ENCODE measurements at regions not wholly inside any gene's neighbourhood (a gene's known extent, or its start where the extent isn't known, plus 50 kb on each side); places are given as distances from the start of the nearest gene placed in this dataset.

DNA sequence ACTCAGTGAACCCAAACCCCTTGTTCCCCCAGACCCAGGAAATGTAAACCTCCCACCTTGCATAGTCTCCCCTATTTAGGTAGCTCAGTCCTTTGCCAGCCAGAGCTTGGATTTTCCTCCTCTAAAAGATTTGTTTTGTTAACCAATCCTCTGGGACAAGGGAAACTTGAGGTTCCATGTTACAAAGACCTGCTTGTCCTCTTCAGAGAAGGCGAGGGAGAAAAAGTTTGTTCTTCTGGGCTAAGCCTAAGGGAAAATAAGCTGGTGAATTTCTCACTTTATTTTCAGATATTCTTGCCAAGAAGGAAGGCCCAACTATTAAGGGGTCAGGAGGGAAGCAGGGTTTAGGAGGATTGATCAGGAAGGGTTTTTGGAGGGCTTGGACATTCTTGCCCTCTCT lies 136.1 kb upstream of the PROK2 start:
- DNase-seq (ENCODE audit: low spot score) (no peak), ATAC-seq (ENCODE audit: low read depth) (no peak)
- no peaks in the 10 kb centered on the region for H3K27me3 ChIP-seq (ENCODE audit: insufficient read depth, poor library complexity, severe bottlenecking)
- H3K4me1 ChIP-seq (ENCODE audit: insufficient read depth, poor library complexity, severe bottlenecking) = no peaks in the 10 kb centered on the region
- no peak overlapping the region for H3K4me3 ChIP-seq (ENCODE audit: severe bottlenecking)
- TF ChIP-seq, protein P1, sequence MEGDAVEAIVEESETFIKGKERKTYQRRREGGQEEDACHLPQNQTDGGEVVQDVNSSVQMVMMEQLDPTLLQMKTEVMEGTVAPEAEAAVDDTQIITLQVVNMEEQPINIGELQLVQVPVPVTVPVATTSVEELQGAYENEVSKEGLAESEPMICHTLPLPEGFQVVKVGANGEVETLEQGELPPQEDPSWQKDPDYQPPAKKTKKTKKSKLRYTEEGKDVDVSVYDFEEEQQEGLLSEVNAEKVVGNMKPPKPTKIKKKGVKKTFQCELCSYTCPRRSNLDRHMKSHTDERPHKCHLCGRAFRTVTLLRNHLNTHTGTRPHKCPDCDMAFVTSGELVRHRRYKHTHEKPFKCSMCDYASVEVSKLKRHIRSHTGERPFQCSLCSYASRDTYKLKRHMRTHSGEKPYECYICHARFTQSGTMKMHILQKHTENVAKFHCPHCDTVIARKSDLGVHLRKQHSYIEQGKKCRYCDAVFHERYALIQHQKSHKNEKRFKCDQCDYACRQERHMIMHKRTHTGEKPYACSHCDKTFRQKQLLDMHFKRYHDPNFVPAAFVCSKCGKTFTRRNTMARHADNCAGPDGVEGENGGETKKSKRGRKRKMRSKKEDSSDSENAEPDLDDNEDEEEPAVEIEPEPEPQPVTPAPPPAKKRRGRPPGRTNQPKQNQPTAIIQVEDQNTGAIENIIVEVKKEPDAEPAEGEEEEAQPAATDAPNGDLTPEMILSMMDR (IDR thresholded peaks at IDR 0.05; ENCODE audit: poor library complexity, severe bottlenecking) = no peak
- H3K9me3 ChIP-seq (ENCODE audit: severe bottlenecking) = no peaks in the 10 kb centered on the region
- H3K36me3 ChIP-seq (ENCODE audit: low read depth) = no peaks in the 10 kb centered on the region
- H3K27ac ChIP-seq (ENCODE audit: poor library complexity, severe bottlenecking) = no peak overlapping the region

DNA sequence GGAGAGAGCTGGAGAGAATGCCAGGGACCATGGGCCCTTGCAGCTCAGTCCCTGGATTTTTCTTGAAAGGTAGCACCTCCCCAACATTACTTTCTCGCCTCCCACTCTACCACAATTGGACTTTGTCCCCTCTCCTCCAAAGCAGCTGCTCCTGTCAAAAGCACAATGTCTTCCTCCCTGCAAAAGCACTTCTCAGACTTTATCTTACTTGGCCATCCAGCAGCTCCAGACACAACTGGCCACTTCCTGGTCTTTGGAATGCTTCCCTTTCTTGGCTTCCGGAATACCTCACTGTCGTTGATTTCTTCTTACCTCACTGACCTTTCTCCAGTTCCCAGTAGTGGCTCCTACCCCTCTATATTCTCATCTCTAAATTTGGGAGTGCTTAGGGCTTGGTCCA lies 134.6 kb upstream of the PROK2 start:
- no peaks in the 10 kb centered on the region for H3K9me3 ChIP-seq (ENCODE audit: severe bottlenecking)
- no peaks in the 10 kb centered on the region for H3K4me1 ChIP-seq (ENCODE audit: insufficient read depth, poor library complexity, severe bottlenecking)
- TF ChIP-seq, protein P1 (IDR thresholded peaks at IDR 0.05; ENCODE audit: poor library complexity, severe bottlenecking) = no peak
- no peak overlapping the region for H3K27ac ChIP-seq (ENCODE audit: poor library complexity, severe bottlenecking)
- no peaks in the 10 kb centered on the region for H3K36me3 ChIP-seq (ENCODE audit: low read depth)
- DNase-seq (ENCODE audit: low spot score) (no peak), ATAC-seq (ENCODE audit: low read depth) (no peak)
- H3K4me3 ChIP-seq (ENCODE audit: severe bottlenecking) = no peak overlapping the region
- no peaks in the 10 kb centered on the region for H3K27me3 ChIP-seq (ENCODE audit: insufficient read depth, poor library complexity, severe bottlenecking)

DNA sequence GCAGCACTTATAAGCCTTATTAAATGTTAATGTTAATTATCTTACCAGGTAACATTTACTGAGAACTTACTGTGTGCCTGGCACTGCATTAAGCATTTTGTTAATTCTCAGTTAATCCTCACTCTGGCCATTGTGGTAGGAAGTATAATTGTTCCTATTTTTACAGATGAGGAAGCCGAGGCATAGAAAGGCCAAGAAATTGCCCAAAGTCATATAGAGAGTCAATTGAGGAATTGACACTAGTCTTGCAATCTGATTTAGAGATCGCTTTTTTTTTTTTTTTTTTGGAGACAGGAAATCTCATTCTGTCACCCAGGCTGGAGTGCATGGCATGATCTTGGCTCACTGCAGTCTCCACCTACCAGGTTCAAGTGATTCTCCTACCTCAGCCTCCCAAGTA lies 132.6 kb upstream of the PROK2 start:
- Histone ChIP-seq H3K27ac (ENCODE audit: poor library complexity, severe bottlenecking) (no peak overlapping the region), H3K4me1 (ENCODE audit: insufficient read depth, poor library complexity, severe bottlenecking) (no peaks in the 10 kb centered on the region), H3K36me3 (ENCODE audit: low read depth) (no peaks in the 10 kb centered on the region), H3K27me3 (ENCODE audit: insufficient read depth, poor library complexity, severe bottlenecking) (no peaks in the 10 kb centered on the region), H3K4me3 (ENCODE audit: severe bottlenecking) (no peak overlapping the region), H3K9me3 (ENCODE audit: severe bottlenecking) (no peaks in the 10 kb centered on the region)
- TF ChIP-seq, protein P1 (IDR thresholded peaks at IDR 0.05; ENCODE audit: poor library complexity, severe bottlenecking) = no peak
- no peak for ATAC-seq (ENCODE audit: low read depth)
- DNase-seq (ENCODE audit: low spot score) = no peak

DNA sequence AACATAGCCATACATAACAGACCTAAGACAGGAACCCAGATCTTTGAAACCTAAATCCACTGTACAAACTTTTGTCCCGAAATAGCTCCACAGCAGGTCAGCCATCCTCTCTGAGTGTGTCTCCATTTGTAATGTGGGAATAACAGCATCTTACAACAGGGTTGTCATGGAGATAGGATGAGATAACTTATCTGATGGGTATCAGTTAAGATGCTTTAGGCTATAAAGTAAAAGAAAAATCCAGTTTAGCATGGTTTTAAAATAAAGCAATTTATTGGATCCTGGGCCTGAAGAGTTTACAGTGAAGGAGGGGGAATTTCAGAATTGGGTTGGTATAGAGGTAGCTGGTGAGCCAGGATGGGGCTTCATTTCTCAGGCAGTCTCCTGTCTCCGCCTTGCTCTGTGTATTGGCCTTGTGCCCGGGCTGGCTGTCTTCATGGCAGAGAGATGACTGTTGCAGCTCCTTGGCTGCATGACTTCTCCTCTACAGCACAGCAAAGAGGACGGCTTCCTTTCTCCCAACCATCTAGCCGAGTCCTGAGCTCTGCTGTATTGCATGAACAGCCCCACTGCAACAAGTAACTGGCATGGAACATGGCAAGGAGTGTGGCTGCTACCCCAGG lies 131.9 kb upstream of the PROK2 start:
- no peak for DNase-seq (ENCODE audit: low spot score)

More for the DNA sequence above, 131.9 kb upstream of the PROK2 start:
- no peaks in the 10 kb centered on the region for H3K4me1 ChIP-seq (ENCODE audit: insufficient read depth, poor library complexity, severe bottlenecking)
- H3K27me3 ChIP-seq (ENCODE audit: insufficient read depth, poor library complexity, severe bottlenecking) = no peaks in the 10 kb centered on the region
- no peaks in the 10 kb centered on the region for H3K36me3 ChIP-seq (ENCODE audit: low read depth)
- TF ChIP-seq, protein P1 (IDR thresholded peaks at IDR 0.05; ENCODE audit: poor library complexity, severe bottlenecking) = no peak
- H3K9me3 ChIP-seq (ENCODE audit: severe bottlenecking) = no peaks in the 10 kb centered on the region
- no peak overlapping the region for H3K4me3 ChIP-seq (ENCODE audit: severe bottlenecking)
- no peak for ATAC-seq (ENCODE audit: low read depth)
- H3K27ac ChIP-seq (ENCODE audit: poor library complexity, severe bottlenecking) = no peak overlapping the region
